Activated B cell treated with CpG ODN at 0.5 μM for 24 hours (primary cell): ENCODE measurements at regions not wholly inside any gene's neighbourhood (a gene's known extent, or its start where the extent isn't known, plus 50 kb on each side); places are given as distances from the start of the nearest gene placed in this dataset.

Source experiments
- ATAC-seq: fragments of 200-7000 bp; cut with Tn5 transposase; one replicate; pipeline ENCODE4 v1.10.0; 2021; ENCODE audit warnings: low read depth, mild to moderate bottlenecking, moderate library complexity
- CTCF ChIA-PET: fragments of 350-600 bp; sonication (Branson Sonifier 250); formaldehyde crosslinking; loops from one replicate; lab custom pipeline; 2021; ENCODE audit warnings: antibody characterized with exemption; lab: Charles Lee
- POLR2A ChIA-PET: fragments of 350-600 bp; sonication (Branson Sonifier 250); formaldehyde crosslinking; loops from one replicate; lab custom pipeline; 2021; ENCODE audit warnings: antibody characterized with exemption; lab: Charles Lee
- DNase-seq: peaks from one replicate; pipeline ENCODE4 v3.0.0; 2022
- H3K27ac Mint-ChIP-seq: one replicate; pipeline ENCODE4 v1.8.0; 2020; ENCODE audit warnings: mixed read lengths
- H3K27me3 Mint-ChIP-seq: one replicate; pipeline ENCODE4 v1.8.0; 2021; ENCODE audit warnings: mixed read lengths
- H3K36me3 Mint-ChIP-seq: one replicate; pipeline ENCODE4 v1.8.0; 2021; ENCODE audit warnings: low read depth, mixed read lengths
- H3K4me1 Mint-ChIP-seq: one replicate; pipeline ENCODE4 v1.8.0; 2021; ENCODE audit warnings: mixed read lengths
- H3K4me3 Mint-ChIP-seq: one replicate; pipeline ENCODE4 v1.8.0; 2020; ENCODE audit warnings: mild to moderate bottlenecking, mixed read lengths
- H3K9me3 Mint-ChIP-seq: one replicate; pipeline ENCODE4 v1.8.0; 2020; ENCODE audit warnings: mixed read lengths
- CTCF ChIP-seq: fragments of 200-600 bp; IDR thresholded peaks from one replicate; pipeline ENCODE4 v1.8.0; 2022; ENCODE audit warnings: antibody characterized with exemption, mild to moderate bottlenecking
- intact Hi-C: fragments of 100-400 bp; cut with micrococcal nuclease; formaldehyde crosslinking; loops from one replicate; pipeline ENCODE4 v1.15.1; 2024

- ChIA-PET CTCF (no interaction called here), POLR2A (no interaction called here)
Measured at GRCh38 chr11:91966368-91966767, 258.2 kb upstream of the FAT3 start.

GRCh38 chr11:91960770-91961169 lies 263.8 kb upstream of the FAT3 start:
- H3K4me1 Mint-ChIP-seq: no peaks in the 10 kb centered on the region
- ChIA-PET CTCF (no interaction called here), POLR2A (no interaction called here)
- intact Hi-C loops: no loop called here
- H3K36me3 Mint-ChIP-seq: no peaks in the 10 kb centered on the region
- H3K27me3 Mint-ChIP-seq: no peaks in the 10 kb centered on the region
- H3K4me3 Mint-ChIP-seq: no peak overlapping the region
- ATAC-seq (no peak), DNase-seq (no peak)
- no peak overlapping the region for H3K27ac Mint-ChIP-seq
- TF ChIP-seq CTCF: no peak
- H3K9me3 Mint-ChIP-seq: peaks cover 27% of the 10 kb centered on the region

More at GRCh38 chr11:91966368-91966767, 258.2 kb upstream of the FAT3 start:
- DNase-seq: no peak
- Mint-ChIP-seq H3K36me3 (no peaks in the 10 kb centered on the region), H3K27ac (no peak overlapping the region), H3K9me3 (peaks cover 8% of the 10 kb centered on the region), H3K4me1 (no peaks in the 10 kb centered on the region), H3K4me3 (no peak overlapping the region), H3K27me3 (no peaks in the 10 kb centered on the region)
- intact Hi-C loops: no loop called here
- no peak for ATAC-seq
- TF ChIP-seq CTCF: no peak

- CTCF ChIA-PET: no interaction called here
- intact Hi-C loops: no loop called here
- TF ChIP-seq CTCF: no peak
Measured at GRCh38 chr11:91959411-91959810, 265.2 kb upstream of the FAT3 start.

GRCh38 chr11:91956711-91957110 lies 267.9 kb upstream of the FAT3 start:
- Mint-ChIP-seq H3K27ac (no peak overlapping the region), H3K4me3 (no peak overlapping the region), H3K27me3 (no peaks in the 10 kb centered on the region), H3K9me3 (peaks cover 20% of the 10 kb centered on the region), H3K4me1 (no peaks in the 10 kb centered on the region), H3K36me3 (no peaks in the 10 kb centered on the region)
- DNase-seq (no peak), ATAC-seq (no peak)
- intact Hi-C loops: no loop called here
- ChIA-PET POLR2A (no interaction called here), CTCF (no interaction called here)
- TF ChIP-seq CTCF: no peak

More at GRCh38 chr11:91959411-91959810, 265.2 kb upstream of the FAT3 start:
- H3K27ac Mint-ChIP-seq: no peak overlapping the region
- H3K4me1 Mint-ChIP-seq: no peaks in the 10 kb centered on the region
- no peaks in the 10 kb centered on the region for H3K27me3 Mint-ChIP-seq
- POLR2A ChIA-PET: no interaction called here
- ATAC-seq: no peak
- no peaks in the 10 kb centered on the region for H3K36me3 Mint-ChIP-seq
- H3K9me3 Mint-ChIP-seq: peaks cover 27% of the 10 kb centered on the region
- H3K4me3 Mint-ChIP-seq: no peak overlapping the region
- no peak for DNase-seq

GRCh38 chr11:91955206-91955605 lies 269.4 kb upstream of the FAT3 start:
- no peak for TF ChIP-seq CTCF
- ChIA-PET CTCF (no interaction called here), POLR2A (no interaction called here)
- Mint-ChIP-seq H3K9me3 (peaks cover 11% of the 10 kb centered on the region), H3K4me3 (no peak overlapping the region), H3K27ac (no peak overlapping the region), H3K4me1 (no peaks in the 10 kb centered on the region), H3K36me3 (no peaks in the 10 kb centered on the region), H3K27me3 (no peaks in the 10 kb centered on the region)
- ATAC-seq: no peak
- intact Hi-C loops: no loop called here
- DNase-seq: no peak
